Renal cortical epithelial cell (primary cell): ENCODE measurements at regions not wholly inside any gene's neighbourhood (a gene's known extent, or its start where the extent isn't known, plus 50 kb on each side); places are given as distances from the start of the nearest gene placed in this dataset.

ENCODE experiments used
- DNase-seq: peaks from one replicate; pipeline ENCODE4 v3.0.0-alpha.2; 2011; ENCODE audit warnings: low read depth

- DNase-seq = no peak
Measured at GRCh38 chr1:91151702-91152101, 129.9 kb upstream of the ZNF644 start.

- DNase-seq = no peak
Measured at GRCh38 chr1:91148641-91149069, 126.8 kb upstream of the ZNF644 start.

GRCh38 chr1:91141858-91142257 lies 120.0 kb upstream of the ZNF644 start:
- DNase-seq = no peak

GRCh38 chr1:91138959-91139358 lies 117.1 kb upstream of the ZNF644 start:
- DNase-seq = no peak

GRCh38 chr1:91137173-91137852 lies 115.5 kb upstream of the ZNF644 start:
- DNase-seq = no peak

GRCh38 chr1:91135799-91136198 lies 114.0 kb upstream of the ZNF644 start:
- DNase-seq = no peak

- DNase-seq = no peak
Measured at GRCh38 chr1:91133248-91133647, 111.4 kb upstream of the ZNF644 start.

GRCh38 chr1:91130256-91130985 lies 108.6 kb upstream of the ZNF644 start:
- DNase-seq = no peak

- no peak for DNase-seq
Measured at GRCh38 chr1:91129458-91129857, 107.6 kb upstream of the ZNF644 start.

- DNase-seq = no peak
Measured at GRCh38 chr1:91129017-91129416, 107.2 kb upstream of the ZNF644 start.

- DNase-seq = no peak
Measured at GRCh38 chr1:91124989-91125417, 103.2 kb upstream of the ZNF644 start.

- DNase-seq = no peak
Measured at GRCh38 chr1:91124290-91124985, 102.6 kb upstream of the ZNF644 start.

GRCh38 chr1:91123773-91124172 lies 101.9 kb upstream of the ZNF644 start:
- DNase-seq = no peak

GRCh38 chr1:91123319-91123718 lies 101.5 kb upstream of the ZNF644 start:
- no peak for DNase-seq

- DNase-seq = no peak
Measured at GRCh38 chr1:91122106-91122717, 100.4 kb upstream of the ZNF644 start.

GRCh38 chr1:91121366-91121765 lies 99.5 kb upstream of the ZNF644 start:
- no peak for DNase-seq

GRCh38 chr1:91120936-91121335 lies 99.1 kb upstream of the ZNF644 start:
- no peak for DNase-seq

- DNase-seq = no peak
Measured at GRCh38 chr1:91120421-91120820, 98.6 kb upstream of the ZNF644 start.

- DNase-seq = no peak
Measured at GRCh38 chr1:91104712-91105111, 82.9 kb upstream of the ZNF644 start.

GRCh38 chr1:91101328-91101727 lies 79.5 kb upstream of the ZNF644 start:
- DNase-seq = no peak

GRCh38 chr1:91099746-91100621 lies 78.1 kb upstream of the ZNF644 start:
- no peak for DNase-seq
